ENCODE measurements at regions not wholly inside any gene's neighbourhood (a gene's known extent, or its start where the extent isn't known, plus 50 kb on each side); places are given as distances from the start of the nearest gene placed in this dataset.

DNA sequence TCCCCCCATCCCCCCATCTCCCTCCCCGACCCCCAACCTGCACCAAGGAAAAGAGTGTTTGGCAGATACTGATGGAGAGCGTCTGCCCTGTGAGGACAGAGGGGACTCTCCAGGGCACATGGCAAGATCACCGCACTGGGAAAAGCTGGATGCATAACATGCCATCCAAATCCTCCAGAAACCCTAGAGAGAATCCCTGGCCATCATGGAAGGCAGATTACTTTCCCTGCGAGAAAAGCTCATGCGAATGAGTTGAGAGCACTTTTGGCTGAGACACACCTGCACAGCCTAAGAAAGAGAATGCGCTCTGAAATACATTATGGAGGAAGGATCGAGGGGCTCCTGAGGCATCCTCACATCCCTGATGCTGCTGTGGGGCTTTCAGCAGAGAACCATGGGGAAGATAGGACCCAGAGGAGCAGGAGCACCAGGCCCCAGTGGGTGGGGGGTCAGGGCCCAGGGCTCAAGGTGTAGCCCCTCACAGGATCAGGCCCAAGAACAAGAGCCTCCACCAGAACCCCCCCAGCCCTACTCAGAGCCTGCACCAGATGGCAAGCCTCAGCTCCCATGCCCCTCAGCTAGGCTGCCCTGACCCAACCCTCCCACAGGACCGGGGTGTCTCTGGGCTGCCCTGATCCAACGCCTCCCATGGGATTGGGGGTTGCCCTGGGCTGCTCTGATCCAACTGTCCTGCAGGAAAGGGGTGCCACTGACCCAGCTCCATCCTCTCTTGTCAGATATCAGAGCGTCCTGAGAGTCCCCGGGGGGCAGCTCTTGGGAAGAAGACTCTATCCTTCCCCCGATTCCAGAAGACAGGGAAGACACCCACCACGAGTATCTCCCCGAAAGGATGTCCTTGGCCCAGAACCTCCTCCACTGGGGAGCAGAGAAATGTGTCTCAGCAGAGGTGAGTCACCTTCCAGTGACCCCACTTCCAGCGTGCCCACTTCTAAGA, 153.4 kb downstream of the NDUFA10 start:
- TF ChIP-seq, protein P1, sequence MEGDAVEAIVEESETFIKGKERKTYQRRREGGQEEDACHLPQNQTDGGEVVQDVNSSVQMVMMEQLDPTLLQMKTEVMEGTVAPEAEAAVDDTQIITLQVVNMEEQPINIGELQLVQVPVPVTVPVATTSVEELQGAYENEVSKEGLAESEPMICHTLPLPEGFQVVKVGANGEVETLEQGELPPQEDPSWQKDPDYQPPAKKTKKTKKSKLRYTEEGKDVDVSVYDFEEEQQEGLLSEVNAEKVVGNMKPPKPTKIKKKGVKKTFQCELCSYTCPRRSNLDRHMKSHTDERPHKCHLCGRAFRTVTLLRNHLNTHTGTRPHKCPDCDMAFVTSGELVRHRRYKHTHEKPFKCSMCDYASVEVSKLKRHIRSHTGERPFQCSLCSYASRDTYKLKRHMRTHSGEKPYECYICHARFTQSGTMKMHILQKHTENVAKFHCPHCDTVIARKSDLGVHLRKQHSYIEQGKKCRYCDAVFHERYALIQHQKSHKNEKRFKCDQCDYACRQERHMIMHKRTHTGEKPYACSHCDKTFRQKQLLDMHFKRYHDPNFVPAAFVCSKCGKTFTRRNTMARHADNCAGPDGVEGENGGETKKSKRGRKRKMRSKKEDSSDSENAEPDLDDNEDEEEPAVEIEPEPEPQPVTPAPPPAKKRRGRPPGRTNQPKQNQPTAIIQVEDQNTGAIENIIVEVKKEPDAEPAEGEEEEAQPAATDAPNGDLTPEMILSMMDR (IDR thresholded peaks at IDR 0.05), result no peak
- TF ChIP-seq ZFX (IDR thresholded peaks at IDR 0.05; ENCODE audit: borderline replicate concordance), result no peak

Data from 22Rv1 (cell line).